ENCODE measurements at regions not wholly inside any gene's neighbourhood (a gene's known extent, or its start where the extent isn't known, plus 50 kb on each side); places are given as distances from the start of the nearest gene placed in this dataset.

- no peak for ATAC-seq
- Mint-ChIP-seq H3K4me1 (ENCODE audit: low read depth) (peaks cover 9% of the 10 kb centered on the region), H3K27ac (no peak overlapping the region), H3K36me3 (ENCODE audit: low read depth) (no peaks in the 10 kb centered on the region), H3K4me3 (no peak overlapping the region), H3K27me3 (ENCODE audit: low read depth) (no peaks in the 10 kb centered on the region), H3K9me3 (ENCODE audit: insufficient read depth) (no peaks in the 10 kb centered on the region)
- ChIA-PET POLR2A (no interaction called here), CTCF (no interaction called here)
- no peak for DNase-seq
Observed at GRCh38 chr11:69969890-69970784, 108.0 kb upstream of the ANO1 start.

GRCh38 chr11:69970785-69971535 lies 107.2 kb upstream of the ANO1 start:
- Mint-ChIP-seq H3K27me3 (ENCODE audit: low read depth) (no peaks in the 10 kb centered on the region), H3K4me1 (ENCODE audit: low read depth) (peaks cover 9% of the 10 kb centered on the region), H3K4me3 (no peak overlapping the region), H3K36me3 (ENCODE audit: low read depth) (no peaks in the 10 kb centered on the region), H3K27ac (no peak overlapping the region), H3K9me3 (ENCODE audit: insufficient read depth) (no peaks in the 10 kb centered on the region)
- ATAC-seq: no peak
- no peak for DNase-seq
- ChIA-PET CTCF (no interaction called here), POLR2A (no interaction called here)

GRCh38 chr11:69971741-69972140 lies 106.4 kb upstream of the ANO1 start:
- ChIA-PET POLR2A (no interaction called here), CTCF (no interaction called here)
- DNase-seq (no peak), ATAC-seq (no peak)
- no peak overlapping the region for H3K4me3 Mint-ChIP-seq
- H3K9me3 Mint-ChIP-seq (ENCODE audit: insufficient read depth): no peaks in the 10 kb centered on the region
- H3K36me3 Mint-ChIP-seq (ENCODE audit: low read depth): no peaks in the 10 kb centered on the region
- no peak overlapping the region for H3K27ac Mint-ChIP-seq
- H3K4me1 Mint-ChIP-seq (ENCODE audit: low read depth): peaks cover 9% of the 10 kb centered on the region
- no peaks in the 10 kb centered on the region for H3K27me3 Mint-ChIP-seq (ENCODE audit: low read depth)

- Mint-ChIP-seq H3K9me3 (ENCODE audit: insufficient read depth) (no peaks in the 10 kb centered on the region), H3K36me3 (ENCODE audit: low read depth) (no peaks in the 10 kb centered on the region), H3K4me3 (no peak overlapping the region), H3K27me3 (ENCODE audit: low read depth) (no peaks in the 10 kb centered on the region), H3K27ac (no peak overlapping the region), H3K4me1 (ENCODE audit: low read depth) (peaks cover 9% of the 10 kb centered on the region)
- ChIA-PET CTCF (no interaction called here), POLR2A (no interaction called here)
- ATAC-seq (no peak), DNase-seq (no peak)
Observed at GRCh38 chr11:69972351-69972802, 105.7 kb upstream of the ANO1 start.

- no peaks in the 10 kb centered on the region for H3K36me3 Mint-ChIP-seq (ENCODE audit: low read depth)
- H3K27ac Mint-ChIP-seq: no peak overlapping the region
- CTCF ChIA-PET: no interaction called here
- no peaks in the 10 kb centered on the region for H3K27me3 Mint-ChIP-seq (ENCODE audit: low read depth)
- ATAC-seq (no peak), DNase-seq (no peak)
- H3K4me1 Mint-ChIP-seq (ENCODE audit: low read depth): peaks cover 9% of the 10 kb centered on the region
- no peaks in the 10 kb centered on the region for H3K9me3 Mint-ChIP-seq (ENCODE audit: insufficient read depth)
- POLR2A ChIA-PET: no interaction called here
- H3K4me3 Mint-ChIP-seq: no peak overlapping the region
Observed at GRCh38 chr11:69974528-69974927, 103.6 kb upstream of the ANO1 start.

- no peaks in the 10 kb centered on the region for H3K36me3 Mint-ChIP-seq (ENCODE audit: low read depth)
- no peaks in the 10 kb centered on the region for H3K9me3 Mint-ChIP-seq (ENCODE audit: insufficient read depth)
- H3K27me3 Mint-ChIP-seq (ENCODE audit: low read depth): no peaks in the 10 kb centered on the region
- CTCF ChIA-PET: no interaction called here
- no peaks in the 10 kb centered on the region for H3K4me1 Mint-ChIP-seq (ENCODE audit: low read depth)
- no peak overlapping the region for H3K4me3 Mint-ChIP-seq
- POLR2A ChIA-PET: no interaction called here
- ATAC-seq: no peak
- H3K27ac Mint-ChIP-seq: no peak overlapping the region
- DNase-seq: no peak
Observed at GRCh38 chr11:69975822-69976221, 102.3 kb upstream of the ANO1 start.

- no peak for ATAC-seq
- Mint-ChIP-seq H3K36me3 (ENCODE audit: low read depth) (no peaks in the 10 kb centered on the region), H3K9me3 (ENCODE audit: insufficient read depth) (no peaks in the 10 kb centered on the region), H3K27ac (no peak overlapping the region), H3K27me3 (ENCODE audit: low read depth) (no peaks in the 10 kb centered on the region), H3K4me1 (ENCODE audit: low read depth) (no peaks in the 10 kb centered on the region), H3K4me3 (no peak overlapping the region)
- ChIA-PET POLR2A (no interaction called here), CTCF (no interaction called here)
- DNase-seq: no peak
Observed at GRCh38 chr11:69976794-69977193, 101.3 kb upstream of the ANO1 start.

- H3K27me3 Mint-ChIP-seq (ENCODE audit: low read depth): peaks cover 4% of the 10 kb centered on the region
- no peak overlapping the region for H3K4me3 Mint-ChIP-seq
- DNase-seq: no peak
- no peaks in the 10 kb centered on the region for H3K36me3 Mint-ChIP-seq (ENCODE audit: low read depth)
- no peak for ATAC-seq
- CTCF ChIA-PET: no interaction called here
- H3K4me1 Mint-ChIP-seq (ENCODE audit: low read depth): no peaks in the 10 kb centered on the region
- no peaks in the 10 kb centered on the region for H3K9me3 Mint-ChIP-seq (ENCODE audit: insufficient read depth)
- H3K27ac Mint-ChIP-seq: no peak overlapping the region
- POLR2A ChIA-PET: no interaction called here
Observed at GRCh38 chr11:69977951-69978350, 100.2 kb upstream of the ANO1 start.

GRCh38 chr11:69978841-69979614 lies 99.1 kb upstream of the ANO1 start:
- Mint-ChIP-seq H3K4me3 (no peak overlapping the region), H3K9me3 (ENCODE audit: insufficient read depth) (no peaks in the 10 kb centered on the region), H3K27me3 (ENCODE audit: low read depth) (peaks cover 12% of the 10 kb centered on the region), H3K36me3 (ENCODE audit: low read depth) (no peaks in the 10 kb centered on the region), H3K4me1 (ENCODE audit: low read depth) (no peaks in the 10 kb centered on the region), H3K27ac (no peak overlapping the region)
- DNase-seq (no peak), ATAC-seq (no peak)
- ChIA-PET CTCF (no interaction called here), POLR2A (no interaction called here)

- POLR2A ChIA-PET: no interaction called here
- Mint-ChIP-seq H3K4me1 (ENCODE audit: low read depth) (no peaks in the 10 kb centered on the region), H3K9me3 (ENCODE audit: insufficient read depth) (no peaks in the 10 kb centered on the region), H3K27ac (no peak overlapping the region), H3K36me3 (ENCODE audit: low read depth) (no peaks in the 10 kb centered on the region), H3K27me3 (ENCODE audit: low read depth) (peaks cover 18% of the 10 kb centered on the region), H3K4me3 (no peak overlapping the region)
- ATAC-seq (no peak), DNase-seq (no peak)
- CTCF ChIA-PET: no interaction called here
Observed at GRCh38 chr11:69979632-69980031, 98.5 kb upstream of the ANO1 start.

GRCh38 chr11:69981119-69981784 lies 96.9 kb upstream of the ANO1 start:
- CTCF ChIA-PET: no interaction called here
- DNase-seq (no peak), ATAC-seq (no peak)
- H3K27ac Mint-ChIP-seq: no peak overlapping the region
- no peaks in the 10 kb centered on the region for H3K9me3 Mint-ChIP-seq (ENCODE audit: insufficient read depth)
- no peak overlapping the region for H3K4me3 Mint-ChIP-seq
- no peaks in the 10 kb centered on the region for H3K36me3 Mint-ChIP-seq (ENCODE audit: low read depth)
- H3K27me3 Mint-ChIP-seq (ENCODE audit: low read depth): peaks cover 29% of the 10 kb centered on the region
- H3K4me1 Mint-ChIP-seq (ENCODE audit: low read depth): no peaks in the 10 kb centered on the region
- POLR2A ChIA-PET: no interaction called here
